OCI-LY1 (cell line): ENCODE measurements at regions not wholly inside any gene's neighbourhood (a gene's known extent, or its start where the extent isn't known, plus 50 kb on each side); places are given as distances from the start of the nearest gene placed in this dataset.

Source experiments
- CTCF ChIP-seq: fragments of 200-600 bp; sonication (generic), shearing (Covaris generic); IDR thresholded peaks from 2 replicates; pipeline ENCODE4 v1.5.1; 2017; ENCODE audit warnings: mild to moderate bottlenecking, antibody characterized with exemption, low read length, moderate library complexity, mixed read lengths
- EZH2 ChIP-seq: fragments of 200-600 bp; sonication (generic), shearing (Covaris generic); IDR thresholded peaks from 2 replicates; pipeline ENCODE4 v1.8.0; 2017; ENCODE audit warnings: borderline replicate concordance, mixed run types, mild to moderate bottlenecking, antibody characterized with exemption, low read length, moderate library complexity, mixed read lengths

- no peak for TF ChIP-seq EZH2
- no peak for TF ChIP-seq CTCF
These were observed 452.4 kb upstream of the LRFN5 start for GRCh38 chr14:41154143-41154807.
